ENCODE measurements at regions not wholly inside any gene's neighbourhood (a gene's known extent, or its start where the extent isn't known, plus 50 kb on each side); places are given as distances from the start of the nearest gene placed in this dataset.
A peak's percentile ranks its signal among the peaks of the same experiment; 100 is the strongest.

DNA sequence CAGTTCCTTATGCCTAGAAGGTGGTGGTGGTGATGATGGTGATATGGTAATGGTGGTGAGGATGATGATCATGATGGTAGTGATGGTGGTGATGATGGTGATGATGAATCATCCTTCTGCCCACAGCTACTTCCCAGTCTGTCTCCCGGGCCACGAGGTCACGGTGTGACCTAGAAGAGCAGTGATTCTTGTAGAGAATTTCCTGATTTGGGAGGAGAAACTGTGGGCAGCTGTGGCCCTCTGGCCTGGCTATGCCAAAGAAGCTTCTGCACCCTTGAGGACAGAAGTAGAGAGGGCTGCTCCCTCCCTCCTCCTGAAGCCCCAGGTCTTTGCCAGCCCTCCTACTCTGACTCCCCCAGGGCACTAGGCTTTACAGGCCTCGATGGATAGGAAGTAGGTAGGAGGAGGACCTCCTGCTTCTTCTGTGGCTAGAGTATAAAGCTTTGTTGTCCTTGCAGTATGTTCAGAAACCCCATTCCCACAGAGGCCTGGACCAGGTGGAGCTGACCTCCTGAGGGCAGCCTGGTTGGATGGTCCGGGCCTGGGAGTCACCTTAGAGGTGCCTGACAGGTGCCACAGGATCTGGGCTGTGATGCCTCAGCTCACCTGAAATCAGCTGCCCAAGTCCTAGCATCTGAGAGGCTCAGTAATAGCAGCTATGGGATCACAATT, 57.9 kb upstream of the EPAS1 start:
- whole genome bisulfite sequencing: 85% methylated on average over 5 of the region's 5 CpGs
- H3K9me3 ChIP-seq (ENCODE audit: control insufficient read depth, low read length): no peaks in the 10 kb centered on the region
- H3K4me1 ChIP-seq (ENCODE audit: control insufficient read depth, insufficient read depth, low read length): no peaks in the 10 kb centered on the region
- no peaks in the 10 kb centered on the region for H3K27me3 ChIP-seq (ENCODE audit: control insufficient read depth, insufficient read depth)
- H3K27ac ChIP-seq (ENCODE audit: low read length): no peak overlapping the region
- no peak overlapping the region for H3K4me3 ChIP-seq (ENCODE audit: low read length)
- intact Hi-C loops (cut with DNase I): no loop called here
- ATAC-seq (no peak), DNase-seq (no peak)

DNA sequence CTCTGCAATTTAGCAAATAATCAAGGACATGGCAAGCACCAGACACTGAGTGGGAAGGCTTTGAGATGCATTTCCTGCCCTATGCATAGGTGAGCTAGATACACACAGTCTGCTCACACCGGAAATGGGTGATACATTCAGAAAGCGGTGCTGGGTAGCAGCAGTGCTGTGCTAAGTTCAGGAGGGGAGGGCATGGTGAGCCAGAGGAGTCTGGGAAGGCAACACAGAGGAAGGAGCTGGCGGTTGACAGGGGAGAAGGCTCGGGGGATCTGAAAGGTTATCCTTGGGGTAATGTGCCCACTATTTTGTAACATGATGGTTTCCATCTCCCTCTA, 57.4 kb upstream of the EPAS1 start:
- Histone ChIP-seq H3K9me3 (ENCODE audit: control insufficient read depth, low read length) (no peaks in the 10 kb centered on the region), H3K4me3 (ENCODE audit: low read length) (no peak overlapping the region), H3K27ac (ENCODE audit: low read length) (no peak overlapping the region), H3K27me3 (ENCODE audit: control insufficient read depth, insufficient read depth) (no peaks in the 10 kb centered on the region), H3K4me1 (ENCODE audit: control insufficient read depth, insufficient read depth, low read length) (no peaks in the 10 kb centered on the region)
- ATAC-seq (peak in 1 of 2 donors; percentile 36), DNase-seq (no peak)
- 92% methylated on average over 4 of the region's 4 CpGs for WGBS
- intact Hi-C loops (cut with DNase I): no loop called here

- WGBS: 65% methylated on average over 2 of the region's 2 CpGs
- H3K27me3 ChIP-seq (ENCODE audit: control insufficient read depth, insufficient read depth): no peaks in the 10 kb centered on the region
- DNase-seq (no peak), ATAC-seq (peak in 1 of 2 donors; percentile 26)
- H3K27ac ChIP-seq (ENCODE audit: low read length): no peak overlapping the region
- H3K9me3 ChIP-seq (ENCODE audit: control insufficient read depth, low read length): no peaks in the 10 kb centered on the region
- intact Hi-C loops (cut with DNase I): no loop called here
- no peaks in the 10 kb centered on the region for H3K4me1 ChIP-seq (ENCODE audit: control insufficient read depth, insufficient read depth, low read length)
- H3K4me3 ChIP-seq (ENCODE audit: low read length): no peak overlapping the region
Measured at GRCh38 chr2:46241344-46241743, 55.9 kb upstream of the EPAS1 start.

GRCh38 chr2:46245869-46246268, 51.3 kb upstream of the EPAS1 start:
- no peak overlapping the region for H3K4me3 ChIP-seq (ENCODE audit: low read length)
- ATAC-seq: no peak
- H3K9me3 ChIP-seq (ENCODE audit: control insufficient read depth, low read length): no peaks in the 10 kb centered on the region
- no peaks in the 10 kb centered on the region for H3K27me3 ChIP-seq (ENCODE audit: control insufficient read depth, insufficient read depth)
- DNase-seq: no peak
- 99% methylated on average over 7 of the region's 7 CpGs for WGBS
- H3K27ac ChIP-seq (ENCODE audit: low read length): no peak overlapping the region
- intact Hi-C loops (cut with DNase I): no loop called here
- H3K4me1 ChIP-seq (ENCODE audit: control insufficient read depth, insufficient read depth, low read length): no peaks in the 10 kb centered on the region

GRCh38 chr2:46246790-46247189, 50.4 kb upstream of the EPAS1 start:
- Histone ChIP-seq H3K27ac (ENCODE audit: low read length) (no peak overlapping the region), H3K9me3 (ENCODE audit: control insufficient read depth, low read length) (no peaks in the 10 kb centered on the region), H3K27me3 (ENCODE audit: control insufficient read depth, insufficient read depth) (no peaks in the 10 kb centered on the region), H3K4me3 (ENCODE audit: low read length) (no peak overlapping the region), H3K4me1 (ENCODE audit: control insufficient read depth, insufficient read depth, low read length) (no peaks in the 10 kb centered on the region)
- ATAC-seq (no peak), DNase-seq (no peak)
- WGBS: 81% methylated on average over 1 of the region's 1 CpG
- intact Hi-C loops (cut with DNase I): no loop called here
